GM06990 (cell line): ENCODE measurements at regions not wholly inside any gene's neighbourhood (a gene's known extent, or its start where the extent isn't known, plus 50 kb on each side); places are given as distances from the start of the nearest gene placed in this dataset.

Experiments used
- DNase-seq: peaks from one replicate; pipeline ENCODE4 v3.0.0-alpha.2; 2011; ENCODE audit not compliant: insufficient read length; ENCODE audit errors: extremely low read depth
- H3K27me3 ChIP-seq: replicated peaks from 2 replicates; pipeline ENCODE4 v1.6.0; 2011; ENCODE audit warnings: low read length; ENCODE audit not compliant: control insufficient read depth, insufficient read depth
- H3K36me3 ChIP-seq: 2 replicates; pipeline ENCODE4 v1.5.1; 2011; ENCODE audit warnings: low read length; ENCODE audit not compliant: control insufficient read depth, insufficient read depth
- H3K4me3 ChIP-seq: replicated peaks from 2 replicates; pipeline ENCODE4 v1.5.1; 2011; ENCODE audit warnings: low read depth, mild to moderate bottlenecking, control low read depth, low read length
- CTCF ChIP-seq: IDR thresholded peaks from 2 replicates; pipeline ENCODE4 v1.5.1; 2011; ENCODE audit warnings: low read length, control low read depth, mild to moderate bottlenecking, inconsistent platforms; ENCODE audit not compliant: insufficient read depth, poor library complexity, severe bottlenecking

DNA sequence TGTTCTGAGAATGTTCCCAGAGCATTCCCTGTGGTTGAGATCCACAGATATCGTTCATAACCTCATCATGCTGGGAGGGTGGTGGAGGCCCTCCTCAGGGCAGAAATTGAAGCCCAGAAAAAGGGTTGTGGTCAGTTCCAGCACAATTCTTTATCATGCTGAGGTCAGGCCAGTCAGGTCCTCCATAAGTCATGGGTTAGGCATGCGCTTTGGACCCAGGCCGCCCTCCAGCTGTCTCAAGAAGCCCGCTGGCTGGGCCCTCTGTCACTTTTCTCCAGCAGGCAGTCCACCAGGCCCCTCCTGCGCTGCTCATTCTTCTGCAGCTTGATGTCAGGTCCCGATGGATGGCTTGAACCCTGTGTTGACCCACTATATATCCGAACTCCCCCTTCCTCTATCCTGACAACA, 151.1 kb upstream of the NT5C1B start:
- Histone ChIP-seq H3K4me3 (no peak overlapping the region), H3K36me3 (no peaks in the 10 kb centered on the region), H3K27me3 (no peaks in the 10 kb centered on the region)
- TF ChIP-seq CTCF, result no peak
- no peak for DNase-seq

- TF ChIP-seq CTCF, result no peak
- no peak overlapping the region for H3K4me3 ChIP-seq
- H3K36me3 ChIP-seq, result no peaks in the 10 kb centered on the region
These were observed 142.3 kb upstream of the NT5C1B start for GRCh38 chr2:18731666-18732065.

DNA sequence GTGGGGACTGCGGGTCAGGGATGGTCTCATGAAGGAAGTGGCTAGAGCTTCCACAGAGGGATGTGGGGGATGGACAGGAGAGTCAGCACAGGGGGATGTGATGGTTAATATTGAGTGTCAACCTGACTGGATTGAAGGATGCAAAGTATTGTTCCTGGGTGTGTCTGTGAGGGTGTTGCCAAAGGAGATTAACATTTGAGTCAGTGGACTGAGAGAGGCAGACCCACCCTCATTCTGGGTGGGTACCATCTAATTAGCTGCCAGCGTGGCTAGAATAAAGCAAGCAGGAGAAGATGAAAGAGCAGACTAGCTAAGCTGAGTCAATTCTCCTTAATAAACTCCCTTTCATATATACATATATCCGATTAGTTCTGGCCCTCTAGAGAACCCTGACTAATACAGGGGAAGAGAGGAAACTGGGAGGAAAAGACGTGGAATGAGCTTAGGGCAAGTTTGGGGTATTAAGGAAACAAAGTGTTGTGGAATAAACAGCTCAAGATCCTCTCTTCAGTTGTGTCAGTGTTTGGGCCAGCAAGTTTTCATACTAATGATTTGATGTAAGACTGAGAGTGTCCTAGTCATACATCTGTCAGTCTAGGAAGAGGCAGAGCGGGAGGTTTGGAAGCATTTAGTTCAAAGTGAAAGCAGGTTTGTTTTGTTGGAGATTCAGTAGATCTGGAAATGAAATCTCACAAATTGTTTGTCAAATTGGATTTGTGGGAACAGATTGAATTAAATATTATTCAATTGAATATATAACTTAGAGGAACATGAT, 135.2 kb upstream of the NT5C1B start:
- Histone ChIP-seq H3K4me3 (no peak overlapping the region), H3K36me3 (no peaks in the 10 kb centered on the region), H3K27me3 (no peaks in the 10 kb centered on the region)
- TF ChIP-seq CTCF, result no peak
- no peak for DNase-seq

More at GRCh38 chr2:18731666-18732065, 142.3 kb upstream of the NT5C1B start:
- no peak for DNase-seq
- no peaks in the 10 kb centered on the region for H3K27me3 ChIP-seq

GRCh38 chr2:18723219-18723618, 133.8 kb upstream of the NT5C1B start:
- no peaks in the 10 kb centered on the region for H3K36me3 ChIP-seq
- no peak for TF ChIP-seq CTCF

DNA sequence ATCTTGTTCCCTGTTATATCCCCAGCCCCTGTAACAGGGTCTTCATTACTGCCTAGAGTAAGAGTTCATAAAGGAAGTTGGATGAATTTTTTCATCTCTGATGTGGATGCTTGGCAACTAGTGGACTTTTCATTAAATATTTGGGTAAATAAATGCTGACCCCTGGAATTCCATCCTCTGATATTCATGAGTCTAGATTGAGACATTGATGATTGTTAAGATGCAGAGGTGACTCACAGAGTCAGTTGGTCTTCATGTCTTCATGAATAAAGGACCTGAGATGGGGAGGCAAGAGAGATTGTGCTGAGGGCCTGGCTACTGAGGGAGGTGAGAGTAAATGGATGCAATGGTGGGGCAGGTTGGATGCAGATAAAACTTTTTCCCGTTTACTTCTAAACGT, 132.7 kb upstream of the NT5C1B start:
- DNase-seq, result no peak
- no peak for TF ChIP-seq CTCF
- Histone ChIP-seq H3K27me3 (no peaks in the 10 kb centered on the region), H3K36me3 (no peaks in the 10 kb centered on the region), H3K4me3 (no peak overlapping the region)

More at GRCh38 chr2:18723219-18723618, 133.8 kb upstream of the NT5C1B start:
- H3K4me3 ChIP-seq, result no peak overlapping the region
- no peaks in the 10 kb centered on the region for H3K27me3 ChIP-seq
- no peak for DNase-seq
